Tibial nerve (tissue), 3 donors: ENCODE measurements at regions not wholly inside any gene's neighbourhood (a gene's known extent, or its start where the extent isn't known, plus 50 kb on each side); places are given as distances from the start of the nearest gene placed in this dataset.

Experiments
- POLR2A ChIP-seq, 2 donors: fragments of 450-650 bp; IDR thresholded peaks; one replicate each; pipeline ENCODE4 v1.6.1; 2017; ENCODE audit warnings: antibody characterized with exemption in 2 of 2, mild to moderate bottlenecking in 2 of 2, moderate library complexity in 2 of 2
- TF ChIP-seq, protein P1 (sequence below), 5 experiments: fragments of 200-600 bp in 3 of 5; fragments of 450-650 bp in 2 of 5; sonication (generic) in 3 of 5; IDR thresholded peaks; one replicate each; pipeline ENCODE4 v1.5.1; 2016 to 2019; ENCODE audit warnings: antibody characterized with exemption in 5 of 5, mild to moderate bottlenecking in 3 of 5, moderate library complexity in 2 of 5

DNA sequence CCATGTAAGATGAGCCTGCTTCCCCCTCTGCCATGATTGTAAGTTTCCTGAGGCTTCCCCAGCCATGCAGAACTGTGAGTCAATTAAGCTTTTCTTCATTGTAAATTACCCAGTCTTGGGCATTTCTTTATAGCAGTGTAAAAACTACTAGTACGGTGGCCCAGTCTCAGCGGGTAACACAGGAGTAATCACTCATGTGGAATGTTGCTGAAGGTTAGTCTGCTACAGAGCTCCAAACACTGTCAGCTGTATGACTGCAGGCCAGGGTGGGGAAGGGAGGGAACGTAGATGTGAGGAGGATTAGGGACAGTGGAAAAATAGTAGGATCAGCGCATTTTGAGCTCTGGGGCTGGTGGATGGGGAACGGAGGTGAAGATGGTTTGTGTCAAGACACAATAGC lies 711.2 kb upstream of the SOX11 start:
- TF ChIP-seq, protein P1, sequence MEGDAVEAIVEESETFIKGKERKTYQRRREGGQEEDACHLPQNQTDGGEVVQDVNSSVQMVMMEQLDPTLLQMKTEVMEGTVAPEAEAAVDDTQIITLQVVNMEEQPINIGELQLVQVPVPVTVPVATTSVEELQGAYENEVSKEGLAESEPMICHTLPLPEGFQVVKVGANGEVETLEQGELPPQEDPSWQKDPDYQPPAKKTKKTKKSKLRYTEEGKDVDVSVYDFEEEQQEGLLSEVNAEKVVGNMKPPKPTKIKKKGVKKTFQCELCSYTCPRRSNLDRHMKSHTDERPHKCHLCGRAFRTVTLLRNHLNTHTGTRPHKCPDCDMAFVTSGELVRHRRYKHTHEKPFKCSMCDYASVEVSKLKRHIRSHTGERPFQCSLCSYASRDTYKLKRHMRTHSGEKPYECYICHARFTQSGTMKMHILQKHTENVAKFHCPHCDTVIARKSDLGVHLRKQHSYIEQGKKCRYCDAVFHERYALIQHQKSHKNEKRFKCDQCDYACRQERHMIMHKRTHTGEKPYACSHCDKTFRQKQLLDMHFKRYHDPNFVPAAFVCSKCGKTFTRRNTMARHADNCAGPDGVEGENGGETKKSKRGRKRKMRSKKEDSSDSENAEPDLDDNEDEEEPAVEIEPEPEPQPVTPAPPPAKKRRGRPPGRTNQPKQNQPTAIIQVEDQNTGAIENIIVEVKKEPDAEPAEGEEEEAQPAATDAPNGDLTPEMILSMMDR (IDR thresholded peaks at IDR 0.05): no peak
- no peak for TF ChIP-seq POLR2A (IDR thresholded peaks at IDR 0.05)
